Kidney glomerular epithelial cell (primary cell): ENCODE measurements at regions not wholly inside any gene's neighbourhood (a gene's known extent, or its start where the extent isn't known, plus 50 kb on each side); places are given as distances from the start of the nearest gene placed in this dataset.

ENCODE experiments used
- DNase-seq: peaks from one replicate; lab custom pipeline; 2025; lab: John Stamatoyannopoulos, UW

GRCh38 chr2:221060376-221060775 lies 511.7 kb downstream of the EPHA4 start:
- no peak for DNase-seq

DNA sequence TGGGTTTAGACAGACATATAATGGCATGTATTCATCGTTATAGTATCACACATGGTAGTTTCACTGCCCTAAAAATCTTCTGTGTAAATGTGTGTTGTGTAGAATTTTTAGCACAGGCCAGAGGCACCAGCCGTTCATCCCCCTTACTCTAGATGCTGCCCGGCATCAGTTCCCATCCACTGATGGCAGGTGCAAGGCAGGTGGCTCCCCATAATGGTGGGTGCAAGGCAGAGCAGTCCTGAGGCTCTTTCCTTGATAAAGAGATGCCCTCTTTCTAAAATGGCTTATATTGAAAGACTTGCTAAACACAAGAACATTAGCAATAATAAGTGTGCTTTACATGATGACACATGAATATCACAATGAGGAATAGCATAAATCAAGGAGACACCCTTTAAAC lies 508.5 kb downstream of the EPHA4 start:
- DNase-seq, result no peak

GRCh38 chr2:221064058-221064854 lies 507.8 kb downstream of the EPHA4 start:
- no peak for DNase-seq

- no peak for DNase-seq
Observed at GRCh38 chr2:221064880-221065279, 507.2 kb downstream of the EPHA4 start.

GRCh38 chr2:221068123-221068522 lies 504.0 kb downstream of the EPHA4 start:
- DNase-seq, result no peak

DNA sequence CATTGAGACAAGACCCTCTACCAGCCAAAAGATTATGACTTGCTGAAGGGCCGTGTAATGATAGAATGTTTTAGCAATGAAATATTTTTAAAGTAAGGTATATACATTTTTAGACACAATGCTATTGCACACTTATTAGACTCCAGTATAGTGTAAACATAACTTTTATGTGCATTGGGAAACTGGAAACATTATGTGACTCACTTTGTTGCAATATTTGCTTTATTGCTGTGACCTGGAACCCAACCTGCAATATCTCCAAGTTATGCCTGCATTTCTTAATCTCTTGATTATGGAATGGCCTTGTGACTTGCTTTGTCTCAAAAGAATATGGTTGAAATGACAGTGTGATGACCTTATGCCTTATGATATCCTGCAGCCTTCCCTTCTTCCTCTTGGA lies 502.0 kb downstream of the EPHA4 start:
- DNase-seq, result no peak

DNA sequence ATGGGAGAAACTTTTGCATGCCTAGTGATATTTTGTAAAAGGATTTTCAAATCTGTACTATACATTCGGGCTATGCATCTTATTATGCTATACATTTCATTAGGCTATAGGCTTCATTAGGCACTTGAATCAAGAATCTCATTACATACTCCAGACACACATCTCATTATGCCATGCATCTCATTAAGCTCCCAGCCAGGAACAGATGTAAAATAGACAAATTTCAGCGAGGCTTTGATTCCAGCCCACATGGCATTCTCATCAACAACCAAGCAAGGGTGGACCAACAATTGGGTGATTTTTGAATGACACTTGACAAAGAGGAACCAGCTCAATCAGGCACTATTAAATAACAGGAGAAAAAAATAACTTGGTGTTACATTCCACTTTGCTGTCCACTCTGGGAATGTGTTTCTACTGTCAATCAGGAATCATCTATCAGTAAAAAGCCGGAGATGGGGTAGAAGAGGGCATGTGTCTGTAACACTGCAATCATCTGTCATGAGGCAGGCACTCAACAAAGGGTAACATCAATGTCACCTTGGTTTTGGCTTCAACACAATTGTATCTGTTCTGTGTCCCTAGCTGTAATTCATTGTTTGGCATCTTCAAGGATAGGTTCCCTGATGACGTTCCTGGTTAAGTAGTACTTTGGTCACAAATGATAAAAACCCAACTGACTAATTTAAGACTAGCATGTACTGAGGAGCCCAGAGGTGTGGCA lies 498.6 kb downstream of the EPHA4 start:
- no peak for DNase-seq

DNA sequence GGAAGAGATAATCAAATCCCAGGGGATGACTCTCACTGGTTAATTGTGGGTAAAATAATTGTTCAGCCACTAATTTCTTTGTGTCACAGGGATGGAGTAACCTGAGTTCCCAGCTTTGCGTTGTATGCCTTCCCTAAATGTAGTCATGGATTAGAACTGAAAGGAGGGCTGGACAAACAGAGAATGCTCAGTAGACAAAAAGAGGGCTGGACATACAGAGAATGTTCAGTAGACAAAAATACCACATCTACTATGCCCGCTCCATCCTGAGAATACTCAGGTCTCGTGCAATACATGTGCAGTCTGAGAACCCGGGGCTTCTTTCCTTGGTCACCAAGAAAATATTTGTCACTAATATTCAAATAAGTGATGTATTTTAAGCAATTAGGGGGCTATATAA lies 497.9 kb downstream of the EPHA4 start:
- DNase-seq, result no peak

- DNase-seq, result peak; percentile 96
Observed at GRCh38 chr2:221075203-221075602, 496.9 kb downstream of the EPHA4 start.

DNA sequence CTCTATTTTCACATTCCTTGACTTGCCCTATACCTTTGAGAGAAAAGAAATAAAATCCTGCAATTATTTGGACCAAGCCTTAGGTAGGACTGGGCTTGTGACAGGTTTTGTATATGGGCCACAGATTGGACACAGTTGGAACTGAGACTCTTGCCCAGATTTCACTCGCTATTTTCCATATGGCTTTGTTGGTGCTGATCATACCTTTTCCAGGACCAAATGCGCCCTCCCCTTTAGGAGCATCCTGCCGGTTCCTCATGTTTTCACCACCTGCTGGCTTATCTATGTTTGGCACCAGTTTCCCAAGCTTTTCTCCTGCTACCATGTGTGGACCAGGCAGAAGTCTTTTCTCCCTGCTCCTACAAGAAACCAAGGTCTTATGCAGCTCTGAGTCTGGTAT lies 494.9 kb downstream of the EPHA4 start:
- no peak for DNase-seq

- DNase-seq, result no peak
Observed at GRCh38 chr2:221077799-221078198, 494.3 kb downstream of the EPHA4 start.

GRCh38 chr2:221085341-221085900 lies 486.7 kb downstream of the EPHA4 start:
- no peak for DNase-seq

DNA sequence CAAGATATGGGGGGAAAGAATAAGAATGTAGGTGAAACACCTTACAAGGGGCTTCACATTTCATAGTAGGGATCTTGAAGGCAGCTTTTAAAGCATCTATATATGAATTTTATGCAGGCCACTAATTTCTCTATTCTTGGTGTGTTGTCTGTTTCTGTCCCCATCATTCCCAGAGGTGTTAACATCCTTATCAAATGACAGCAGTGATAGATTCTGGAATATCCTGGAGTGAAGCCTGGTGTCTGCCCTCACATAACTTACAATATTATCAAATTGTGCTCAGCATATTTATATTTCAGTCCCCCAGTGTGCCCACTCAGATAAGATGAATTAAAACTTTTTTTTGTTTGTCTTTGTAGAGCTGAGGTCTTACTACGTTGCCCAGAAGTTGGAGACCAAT lies 486.2 kb downstream of the EPHA4 start:
- no peak for DNase-seq

DNA sequence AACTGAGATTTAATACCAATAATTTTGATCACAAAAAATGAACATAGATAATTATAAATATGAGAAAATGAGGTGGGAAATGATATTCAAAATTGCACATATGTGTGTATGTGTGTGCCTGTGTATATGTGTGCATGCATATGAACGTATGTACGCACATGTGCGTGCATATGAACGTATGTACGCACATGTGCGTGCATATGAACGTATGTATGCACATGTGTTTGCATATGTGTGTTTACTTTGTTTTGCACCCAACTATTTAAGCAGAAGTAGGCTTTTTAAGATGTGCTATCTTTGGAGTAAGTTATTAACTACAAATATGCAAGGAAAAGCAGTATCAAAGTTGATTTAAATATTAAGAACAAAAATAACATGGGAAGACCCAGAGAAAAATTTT lies 484.3 kb downstream of the EPHA4 start:
- DNase-seq, result no peak

DNA sequence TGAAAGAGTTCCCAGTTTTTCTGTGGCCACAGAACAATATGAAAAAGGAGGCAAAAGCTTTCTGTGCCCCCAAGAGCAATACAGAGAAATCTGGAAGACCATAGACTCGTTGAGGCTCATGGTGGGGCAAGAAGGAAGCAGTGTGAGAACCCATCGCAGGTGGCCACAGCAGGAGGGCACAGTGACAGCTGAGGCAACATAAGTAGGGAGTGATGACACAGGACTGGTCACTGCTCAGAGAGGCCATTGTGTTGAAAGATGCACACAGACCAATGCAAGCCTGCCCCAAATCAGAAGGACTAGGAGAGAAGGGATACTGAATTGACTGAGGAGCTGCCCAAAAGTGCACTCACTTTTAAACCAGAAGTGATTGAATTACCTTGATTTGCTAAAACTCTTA lies 483.6 kb downstream of the EPHA4 start:
- no peak for DNase-seq

DNA sequence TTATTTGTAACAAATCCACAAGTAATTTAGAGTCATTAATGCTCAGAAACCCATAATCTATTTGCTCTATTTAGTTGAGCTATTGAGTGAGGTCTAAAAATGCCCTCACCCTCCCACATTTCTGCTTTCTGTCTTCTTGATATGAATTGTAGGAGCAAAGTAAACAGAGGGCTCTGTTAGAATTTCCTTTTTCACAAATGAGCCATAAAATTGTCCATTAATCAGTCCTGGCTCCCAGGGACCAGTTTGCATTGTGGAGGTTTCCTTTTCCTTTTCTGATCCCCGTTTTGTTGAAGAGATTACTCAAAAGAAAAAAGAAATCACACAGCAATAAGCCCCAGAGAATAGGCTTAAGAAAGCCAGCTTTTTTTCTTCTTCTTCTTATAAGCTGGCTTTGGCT lies 476.7 kb downstream of the EPHA4 start:
- DNase-seq, result no peak

DNA sequence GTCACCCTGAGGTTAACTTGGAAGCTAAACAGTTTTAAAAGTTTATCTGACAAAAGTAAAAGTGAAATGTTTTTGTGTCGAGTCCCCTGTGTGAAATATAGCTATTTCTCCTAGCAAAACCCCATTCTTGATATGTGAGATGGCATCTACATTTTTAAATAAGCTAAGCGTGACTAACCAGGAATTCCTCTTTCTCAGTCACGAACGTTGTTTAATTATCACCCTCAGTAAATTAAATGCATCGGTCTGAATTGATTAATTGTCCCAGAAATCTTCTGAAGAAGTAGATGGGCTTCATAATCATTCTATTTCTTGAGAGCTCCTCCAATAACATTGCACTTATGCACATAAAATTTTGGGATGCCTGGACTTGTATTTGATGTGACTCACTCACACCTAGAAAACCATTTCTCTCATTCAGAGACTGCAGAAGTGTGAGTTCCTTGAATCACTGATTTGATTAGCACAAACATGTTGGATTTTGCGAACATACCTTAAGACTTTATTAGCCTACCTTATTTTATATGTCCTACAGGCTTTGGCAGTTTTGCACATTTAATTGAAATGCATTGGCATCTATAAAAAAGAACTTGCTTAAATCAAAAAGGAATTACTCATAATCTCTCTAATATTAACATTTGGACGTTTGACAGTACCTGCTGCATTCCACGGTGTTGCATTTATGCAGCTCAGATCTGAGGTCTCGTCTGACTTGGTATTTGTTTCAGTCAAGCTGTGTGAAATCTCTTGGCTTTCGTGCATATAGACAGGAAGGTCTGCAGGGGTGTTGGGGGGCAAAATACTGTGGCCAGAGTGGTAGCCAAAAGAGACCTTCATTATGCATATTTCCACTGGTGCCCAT lies 475.2 kb downstream of the EPHA4 start:
- DNase-seq, result peak; percentile 75

DNA sequence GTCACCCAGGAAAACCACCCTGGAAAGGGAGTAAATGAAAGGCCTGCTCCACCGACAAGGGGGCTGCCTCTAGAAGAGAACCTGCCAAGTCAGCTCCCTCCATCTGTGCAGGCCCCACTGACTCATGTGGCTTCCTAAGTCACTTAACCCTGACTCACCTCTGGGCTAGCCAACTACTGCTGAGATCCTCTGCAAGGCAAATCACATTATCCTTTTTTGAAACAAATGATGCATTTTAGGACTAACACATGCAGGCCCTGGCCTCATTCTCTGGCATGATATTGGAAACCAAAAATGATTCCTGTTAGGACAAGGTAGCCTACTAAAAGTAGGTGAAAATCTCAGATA lies 474.6 kb downstream of the EPHA4 start:
- DNase-seq, result peak; percentile 64

- no peak for DNase-seq
Observed at GRCh38 chr2:221097949-221098348, 474.2 kb downstream of the EPHA4 start.

DNA sequence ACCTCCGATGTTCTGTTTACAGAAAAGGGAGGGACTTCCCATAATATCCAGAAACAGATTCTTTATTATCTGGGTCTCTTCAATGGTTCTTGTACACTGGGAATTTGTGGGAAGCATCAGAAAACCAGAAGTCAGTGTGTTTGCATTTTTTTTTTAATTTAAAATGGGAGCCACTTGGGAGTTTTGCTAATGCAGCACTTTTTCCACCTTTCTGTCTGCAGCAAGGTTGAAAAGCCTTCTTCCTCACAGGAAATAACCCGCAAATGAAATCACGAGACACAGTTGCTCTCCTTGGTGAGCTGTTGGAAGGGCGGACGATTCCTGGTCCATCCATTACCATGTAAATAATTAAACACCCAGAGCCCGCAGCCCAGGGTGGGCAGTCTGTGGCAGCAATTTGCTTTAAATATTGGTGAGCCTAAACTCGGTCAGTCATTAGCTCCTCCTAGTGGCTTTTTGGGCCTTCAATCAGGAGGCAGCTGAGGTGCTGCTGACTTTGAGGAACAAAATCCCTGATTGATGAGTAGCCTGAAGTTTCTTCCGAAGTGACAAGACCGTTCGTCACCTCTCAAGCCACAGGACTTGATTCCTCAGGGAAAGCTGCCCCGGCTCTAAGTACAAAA lies 471.5 kb downstream of the EPHA4 start:
- DNase-seq, result peak; percentile 31

DNA sequence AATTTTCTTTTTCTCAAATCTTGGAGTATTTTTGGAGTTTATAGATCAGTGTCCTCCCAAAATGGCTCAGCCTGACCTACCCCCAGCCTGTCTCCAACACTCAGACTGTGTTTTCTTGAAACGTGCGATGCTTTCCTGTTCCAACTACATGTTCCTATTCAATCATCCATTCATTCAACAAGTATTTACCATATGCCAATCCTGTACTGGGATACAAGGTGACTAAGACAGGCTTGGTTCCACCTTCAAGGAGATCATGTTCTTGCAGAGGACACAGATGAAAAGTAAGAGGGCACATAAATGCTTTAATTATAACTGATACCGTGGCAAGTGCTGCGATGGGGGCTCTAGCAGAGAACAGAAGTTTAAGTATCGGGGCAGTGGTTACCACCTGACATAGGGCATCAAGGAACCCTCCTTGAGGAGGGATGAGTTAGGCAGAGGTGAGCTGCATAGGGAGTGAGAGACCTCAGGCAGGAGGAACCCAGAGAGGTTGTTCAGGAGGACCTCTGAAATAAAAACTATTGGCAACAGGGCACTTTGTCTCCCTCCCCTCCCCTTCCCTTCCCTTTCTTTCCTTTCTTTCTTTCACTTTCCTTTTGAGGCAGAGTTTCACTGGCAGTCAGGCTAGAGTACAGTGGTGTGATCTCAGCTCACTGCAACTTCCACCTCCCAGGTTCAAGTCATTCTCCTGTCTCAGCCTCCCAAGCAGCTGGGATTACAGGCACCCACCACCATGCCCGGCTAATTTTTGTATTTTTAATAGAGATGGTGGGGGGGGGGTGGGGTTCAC lies 469.0 kb downstream of the EPHA4 start:
- DNase-seq, result no peak
